Activated T-cell treated with anti-CD3 and anti-CD28 coated beads, Interleukin-2, amount 50 U/mL, for 4 hours (primary cell): ENCODE measurements at regions not wholly inside any gene's neighbourhood (a gene's known extent, or its start where the extent isn't known, plus 50 kb on each side); places are given as distances from the start of the nearest gene placed in this dataset.

Source experiments
- ATAC-seq, 2 donors: fragments of 200-7000 bp; cut with Tn5 transposase; one replicate each; pipeline ENCODE4 v1.10.0; 2021
- DNase-seq: peaks from one replicate; pipeline ENCODE4 v3.0.0-alpha.2; 2020
- H3K27me3 Mint-ChIP-seq: one replicate; pipeline ENCODE4 v1.8.0; 2021; ENCODE audit warnings: low read depth, mixed read lengths
- H3K36me3 Mint-ChIP-seq: one replicate; pipeline ENCODE4 v1.8.0; 2022; ENCODE audit warnings: mixed read lengths; ENCODE audit not compliant: insufficient read depth
- H3K4me1 Mint-ChIP-seq: one replicate; pipeline ENCODE4 v1.8.0; 2021; ENCODE audit warnings: low read depth, mixed read lengths
- H3K4me3 Mint-ChIP-seq: one replicate; pipeline ENCODE4 v1.8.0; 2021; ENCODE audit warnings: mild to moderate bottlenecking, moderate library complexity, mixed read lengths
- H3K9me3 Mint-ChIP-seq: one replicate; pipeline ENCODE4 v1.8.0; 2021; ENCODE audit warnings: mixed read lengths

DNA sequence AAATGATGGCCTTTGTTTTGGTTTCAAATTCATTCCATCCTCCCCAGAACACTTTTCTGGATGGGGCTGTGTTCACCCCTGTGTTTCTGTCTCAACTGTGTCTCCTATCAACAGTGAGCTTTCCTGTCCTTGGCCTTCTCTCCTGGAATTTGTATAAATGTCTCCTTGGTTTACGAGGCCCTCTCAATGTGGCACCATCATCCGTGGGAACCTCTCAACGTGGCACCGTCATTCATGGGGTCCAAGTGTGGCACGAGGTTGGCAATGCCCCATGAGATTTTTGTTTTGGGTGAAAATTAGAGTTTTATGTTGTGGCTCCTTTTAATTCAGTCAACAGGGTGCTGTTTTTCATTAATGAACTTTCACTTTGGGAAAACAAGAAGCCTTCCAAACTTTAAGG is 280.7 kb upstream of the SALL3 start:
- no peaks in the 10 kb centered on the region for H3K4me1 Mint-ChIP-seq
- no peak for ATAC-seq
- H3K4me3 Mint-ChIP-seq = no peak overlapping the region
- no peak for DNase-seq
- no peaks in the 10 kb centered on the region for H3K36me3 Mint-ChIP-seq
- H3K27me3 Mint-ChIP-seq = no peaks in the 10 kb centered on the region
- H3K9me3 Mint-ChIP-seq = peaks cover 6% of the 10 kb centered on the region

DNA sequence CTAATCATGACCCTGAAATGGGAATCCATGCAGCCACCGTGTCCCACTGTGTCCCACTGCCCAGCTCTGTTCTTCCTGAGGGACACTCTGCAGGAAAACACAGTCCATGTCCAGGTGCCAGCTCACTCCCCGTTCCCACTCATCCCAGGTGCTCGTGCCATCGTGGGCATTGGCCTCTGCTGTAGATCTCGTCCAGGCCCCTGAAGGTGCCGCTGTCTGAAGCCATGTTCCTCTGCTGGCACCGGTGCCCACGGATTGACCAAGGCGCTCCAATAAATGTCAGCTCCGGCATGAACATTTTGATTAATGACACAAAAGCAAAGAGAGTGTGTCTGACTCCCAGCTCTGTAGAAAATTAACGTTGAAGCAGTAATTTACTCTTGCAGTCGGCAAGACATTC is 280.1 kb upstream of the SALL3 start:
- H3K36me3 Mint-ChIP-seq = no peaks in the 10 kb centered on the region
- DNase-seq = no peak
- ATAC-seq = no peak
- H3K27me3 Mint-ChIP-seq = no peaks in the 10 kb centered on the region
- no peaks in the 10 kb centered on the region for H3K4me1 Mint-ChIP-seq
- no peak overlapping the region for H3K4me3 Mint-ChIP-seq
- peaks cover 8% of the 10 kb centered on the region for H3K9me3 Mint-ChIP-seq

GRCh38 chr18:78701771-78702396 is 277.7 kb upstream of the SALL3 start:
- H3K9me3 Mint-ChIP-seq = peaks cover 8% of the 10 kb centered on the region
- no peaks in the 10 kb centered on the region for H3K4me1 Mint-ChIP-seq
- DNase-seq (no peak), ATAC-seq (no peak)
- H3K27me3 Mint-ChIP-seq = no peaks in the 10 kb centered on the region
- H3K4me3 Mint-ChIP-seq = no peak overlapping the region
- no peaks in the 10 kb centered on the region for H3K36me3 Mint-ChIP-seq

DNA sequence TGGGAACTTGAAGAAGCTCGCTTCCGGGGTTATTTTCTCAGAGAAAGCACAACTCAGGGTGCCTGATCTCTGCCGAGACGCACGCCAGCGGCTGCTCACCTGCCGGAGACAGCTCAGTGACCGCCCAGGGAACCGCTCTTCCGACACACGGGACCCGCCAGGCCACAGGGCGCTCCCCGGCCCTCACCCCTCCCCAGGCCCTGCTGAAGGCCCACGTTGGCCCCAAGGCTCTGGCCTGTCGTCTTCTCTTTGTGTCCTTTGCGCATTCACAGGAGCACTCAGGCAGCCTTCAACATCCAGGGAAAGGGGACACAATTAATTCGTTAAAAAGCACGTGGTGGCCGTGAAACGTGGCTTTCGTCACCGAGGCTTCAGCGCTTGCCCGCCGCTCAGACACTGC is 276.3 kb upstream of the SALL3 start:
- Mint-ChIP-seq H3K9me3 (peaks cover 15% of the 10 kb centered on the region), H3K4me3 (no peak overlapping the region)
- no peak for ATAC-seq

GRCh38 chr18:78704971-78705461 is 274.6 kb upstream of the SALL3 start:
- no peaks in the 10 kb centered on the region for H3K4me1 Mint-ChIP-seq
- H3K4me3 Mint-ChIP-seq = no peak overlapping the region
- DNase-seq (no peak), ATAC-seq (no peak)
- H3K36me3 Mint-ChIP-seq = no peaks in the 10 kb centered on the region
- no peaks in the 10 kb centered on the region for H3K27me3 Mint-ChIP-seq
- H3K9me3 Mint-ChIP-seq = peaks cover 23% of the 10 kb centered on the region

More for the DNA sequence above, 276.3 kb upstream of the SALL3 start:
- no peaks in the 10 kb centered on the region for H3K27me3 Mint-ChIP-seq
- H3K36me3 Mint-ChIP-seq = no peaks in the 10 kb centered on the region
- no peaks in the 10 kb centered on the region for H3K4me1 Mint-ChIP-seq
- no peak for DNase-seq

DNA sequence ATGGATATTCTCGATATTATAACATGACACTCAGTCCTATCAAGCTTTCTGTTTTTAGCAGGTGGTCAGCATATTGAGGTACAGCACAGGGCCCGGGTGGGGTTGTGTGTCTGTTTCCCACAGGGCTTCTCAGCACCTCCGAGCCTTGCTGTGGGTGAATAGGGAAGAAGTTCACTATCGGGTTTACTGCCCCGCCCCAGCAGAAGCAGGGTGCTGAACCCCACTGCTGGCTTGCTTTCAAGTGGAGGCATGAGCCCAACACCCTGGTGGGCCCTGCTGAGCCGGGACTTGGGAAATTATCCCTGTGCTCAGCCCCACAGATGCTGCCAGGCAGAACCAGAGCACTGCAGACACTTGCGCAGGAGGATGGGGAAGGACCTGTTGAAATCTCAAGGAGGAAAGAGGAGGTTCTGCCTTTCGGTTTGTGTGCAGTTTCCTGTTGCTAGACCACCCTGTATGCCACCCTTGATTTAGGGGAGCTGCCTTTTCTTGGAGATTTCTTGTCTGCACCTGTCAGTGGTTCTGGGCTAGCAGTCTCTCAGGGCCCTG is 270.3 kb upstream of the SALL3 start:
- DNase-seq = no peak
- H3K4me3 Mint-ChIP-seq = no peak overlapping the region
- no peak for ATAC-seq
- H3K27me3 Mint-ChIP-seq = peaks cover 3% of the 10 kb centered on the region
- peaks cover 18% of the 10 kb centered on the region for H3K9me3 Mint-ChIP-seq
- H3K4me1 Mint-ChIP-seq = no peaks in the 10 kb centered on the region
- no peaks in the 10 kb centered on the region for H3K36me3 Mint-ChIP-seq

DNA sequence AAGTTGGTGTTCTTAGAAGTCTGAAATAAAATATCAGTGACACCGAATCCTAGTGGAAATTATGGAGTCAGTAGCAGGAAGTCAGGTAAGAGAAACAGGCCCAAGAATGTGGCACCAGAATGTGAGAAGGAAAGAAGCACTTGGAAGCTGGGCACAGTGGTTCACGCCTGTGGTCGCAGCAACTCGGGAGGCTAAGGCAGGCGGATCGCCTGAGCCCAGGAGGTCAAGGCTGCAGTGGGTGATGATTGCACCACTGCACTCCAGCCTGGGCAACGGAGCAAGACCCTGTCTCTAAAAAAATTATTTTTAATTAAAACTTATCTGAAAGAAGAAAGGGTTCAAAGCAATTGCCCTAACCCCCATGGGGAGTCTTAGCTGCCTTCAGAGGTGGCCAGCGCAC is 268.3 kb upstream of the SALL3 start:
- Mint-ChIP-seq H3K4me1 (no peaks in the 10 kb centered on the region), H3K4me3 (no peak overlapping the region), H3K36me3 (no peaks in the 10 kb centered on the region), H3K9me3 (peaks cover 19% of the 10 kb centered on the region), H3K27me3 (peaks cover 3% of the 10 kb centered on the region)
- ATAC-seq = no peak
- DNase-seq = no peak

GRCh38 chr18:78711971-78712370 is 267.6 kb upstream of the SALL3 start:
- no peak overlapping the region for H3K4me3 Mint-ChIP-seq

GRCh38 chr18:78713069-78713468 is 266.5 kb upstream of the SALL3 start:
- H3K4me1 Mint-ChIP-seq = no peaks in the 10 kb centered on the region
- no peaks in the 10 kb centered on the region for H3K36me3 Mint-ChIP-seq
- H3K4me3 Mint-ChIP-seq = no peak overlapping the region
- H3K9me3 Mint-ChIP-seq = peaks cover 14% of the 10 kb centered on the region
- H3K27me3 Mint-ChIP-seq = peaks cover 3% of the 10 kb centered on the region
- no peak for DNase-seq
- no peak for ATAC-seq

More at GRCh38 chr18:78711971-78712370, 267.6 kb upstream of the SALL3 start:
- DNase-seq (no peak), ATAC-seq (no peak)
- peaks cover 3% of the 10 kb centered on the region for H3K27me3 Mint-ChIP-seq
- peaks cover 19% of the 10 kb centered on the region for H3K9me3 Mint-ChIP-seq
- H3K36me3 Mint-ChIP-seq = no peaks in the 10 kb centered on the region
- H3K4me1 Mint-ChIP-seq = no peaks in the 10 kb centered on the region

GRCh38 chr18:78713726-78714125 is 265.9 kb upstream of the SALL3 start:
- Mint-ChIP-seq H3K4me3 (no peak overlapping the region), H3K4me1 (no peaks in the 10 kb centered on the region), H3K36me3 (no peaks in the 10 kb centered on the region), H3K9me3 (peaks cover 7% of the 10 kb centered on the region), H3K27me3 (peaks cover 3% of the 10 kb centered on the region)
- ATAC-seq = no peak
- no peak for DNase-seq

- H3K36me3 Mint-ChIP-seq = no peaks in the 10 kb centered on the region
- no peaks in the 10 kb centered on the region for H3K4me1 Mint-ChIP-seq
- H3K9me3 Mint-ChIP-seq = peaks cover 4% of the 10 kb centered on the region
- H3K27me3 Mint-ChIP-seq = peaks cover 3% of the 10 kb centered on the region
- no peak overlapping the region for H3K4me3 Mint-ChIP-seq
- ATAC-seq = no peak
- no peak for DNase-seq
Measured at GRCh38 chr18:78716022-78716421, 263.6 kb upstream of the SALL3 start.

DNA sequence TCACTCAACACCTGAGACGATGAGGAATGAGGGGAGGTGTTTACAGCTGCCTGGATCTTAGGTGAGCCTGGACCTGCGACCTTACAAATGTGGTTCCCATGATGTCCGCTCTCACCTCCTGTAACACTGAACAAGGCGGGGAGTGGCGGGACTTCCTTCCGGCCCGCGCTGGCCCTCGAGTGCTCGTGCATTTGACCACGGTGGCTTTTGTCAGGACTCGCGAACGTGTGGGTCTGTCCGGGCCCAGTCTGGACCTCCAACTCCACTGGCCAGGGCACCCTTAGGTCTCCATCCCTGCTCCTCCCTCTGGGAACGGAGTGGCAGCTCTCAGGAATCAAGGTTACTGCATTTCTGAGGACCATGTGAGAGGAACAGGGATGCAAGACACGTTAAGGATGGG is 263.0 kb upstream of the SALL3 start:
- H3K27me3 Mint-ChIP-seq = peaks cover 3% of the 10 kb centered on the region
- H3K9me3 Mint-ChIP-seq = peaks cover 4% of the 10 kb centered on the region
- H3K4me1 Mint-ChIP-seq = no peaks in the 10 kb centered on the region
- H3K36me3 Mint-ChIP-seq = no peaks in the 10 kb centered on the region
- DNase-seq (no peak), ATAC-seq (no peak)
- H3K4me3 Mint-ChIP-seq = no peak overlapping the region

GRCh38 chr18:78717051-78717765 is 262.4 kb upstream of the SALL3 start:
- no peaks in the 10 kb centered on the region for H3K4me1 Mint-ChIP-seq
- H3K4me3 Mint-ChIP-seq = no peak overlapping the region
- H3K27me3 Mint-ChIP-seq = peaks cover 6% of the 10 kb centered on the region
- no peaks in the 10 kb centered on the region for H3K36me3 Mint-ChIP-seq
- H3K9me3 Mint-ChIP-seq = peaks cover 4% of the 10 kb centered on the region
- ATAC-seq (no peak), DNase-seq (no peak)

DNA sequence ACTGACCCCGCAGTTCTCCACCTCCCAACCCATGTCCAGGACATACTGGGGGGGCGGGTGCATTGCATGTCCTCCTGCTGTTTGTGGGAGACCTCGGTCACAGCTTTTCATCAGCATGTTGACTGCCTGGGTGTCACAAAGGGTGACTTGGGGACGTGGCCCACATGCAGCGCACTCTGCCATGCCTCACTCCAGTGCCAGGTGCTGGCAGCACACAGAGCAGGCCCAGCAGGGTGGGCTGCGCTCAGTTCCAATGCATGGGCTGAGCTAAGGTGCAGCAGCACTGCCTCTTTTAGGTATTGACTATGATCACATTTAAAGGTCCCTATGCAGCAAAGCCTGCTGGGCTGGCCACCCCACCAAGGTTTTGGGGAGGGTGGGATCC is 261.9 kb upstream of the SALL3 start:
- Mint-ChIP-seq H3K27me3 (peaks cover 6% of the 10 kb centered on the region), H3K4me3 (no peak overlapping the region), H3K9me3 (peaks cover 4% of the 10 kb centered on the region), H3K4me1 (no peaks in the 10 kb centered on the region), H3K36me3 (no peaks in the 10 kb centered on the region)
- DNase-seq (no peak), ATAC-seq (no peak)

DNA sequence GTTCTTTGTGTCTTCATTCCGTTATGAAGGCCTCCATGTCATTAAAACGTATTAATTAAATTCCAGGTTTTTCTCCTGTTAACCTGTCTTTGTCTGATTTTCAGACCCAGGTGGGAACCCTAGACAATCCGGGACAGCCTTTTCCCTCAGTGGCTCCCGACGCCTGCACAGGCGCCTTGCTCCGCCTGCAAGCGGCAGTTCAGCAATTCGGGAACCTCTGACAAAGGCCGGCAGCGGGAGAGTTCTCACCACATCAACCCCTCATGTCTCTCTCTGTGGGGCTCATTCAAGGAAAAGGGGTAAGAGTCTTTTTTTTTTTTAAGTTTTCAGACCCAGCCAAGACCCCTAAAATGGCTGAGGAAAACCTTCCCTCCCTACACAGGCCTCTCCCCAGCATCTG is 259.8 kb upstream of the SALL3 start:
- no peak for ATAC-seq
- Mint-ChIP-seq H3K36me3 (no peaks in the 10 kb centered on the region), H3K4me1 (no peaks in the 10 kb centered on the region), H3K4me3 (no peak overlapping the region), H3K9me3 (no peaks in the 10 kb centered on the region), H3K27me3 (peaks cover 6% of the 10 kb centered on the region)
- DNase-seq = no peak
